ENCODE measurements at regions not wholly inside any gene's neighbourhood (a gene's known extent, or its start where the extent isn't known, plus 50 kb on each side); places are given as distances from the start of the nearest gene placed in this dataset.

DNA sequence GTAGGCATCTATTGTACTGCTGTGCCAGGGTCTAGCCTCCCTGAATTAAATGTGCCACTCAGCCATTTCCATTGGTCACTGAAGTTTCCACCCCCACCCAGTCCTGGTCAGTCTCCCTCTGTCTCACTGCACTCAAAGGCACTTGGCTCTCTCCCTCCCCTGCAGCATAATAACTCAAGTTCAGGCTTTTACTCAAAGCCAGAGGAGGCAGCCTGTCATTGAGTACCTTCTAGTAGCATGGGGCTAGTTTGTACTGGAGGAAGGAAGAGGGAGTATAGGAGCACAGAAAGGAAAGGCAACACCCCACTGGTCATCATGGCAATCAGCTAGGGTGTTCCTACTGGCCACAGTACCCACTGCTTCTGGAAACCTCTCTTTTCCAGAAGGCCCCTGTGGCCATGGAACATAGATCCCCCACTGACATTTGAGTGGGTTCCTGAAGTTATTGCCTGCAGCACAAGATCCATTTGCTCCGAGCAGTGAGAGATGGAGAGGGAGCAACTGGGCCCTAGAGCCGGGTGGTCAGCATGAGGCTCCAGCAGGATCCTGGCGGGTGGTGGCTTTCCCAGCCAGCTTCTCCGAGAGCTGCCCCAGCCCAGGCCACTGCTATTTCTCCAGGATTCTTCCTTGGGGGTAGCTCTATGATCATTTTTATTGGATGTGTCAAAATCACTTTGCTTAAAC is 89.9 kb upstream of the CPEB4 start:
- ATAC-seq (ENCODE audit: low read depth) (no peak), DNase-seq (no peak)
- Histone ChIP-seq H2AK9ac (replicated peaks; ENCODE audit: low read depth, low read length, poor library complexity) (no peak overlapping the region), H3K9me3 (ENCODE audit: control insufficient read depth, insufficient read depth, low read length) (no peaks in the 10 kb centered on the region), H3K9ac (ENCODE audit: low read depth, low read length) (no peak overlapping the region), H3K9me1 (ENCODE audit: insufficient read depth, low read length) (no peaks in the 10 kb centered on the region; the same call in 1 of the 2 replicates), H2BK20ac (ENCODE audit: low read depth, low read length) (no peak overlapping the region), H2BK120ac (ENCODE audit: low read depth, low read length) (no peak overlapping the region), H3K36me3 (ENCODE audit: control insufficient read depth, insufficient read depth, low read length) (no peaks in the 10 kb centered on the region), H2AK5ac (ENCODE audit: low read depth, low read length) (no peak overlapping the region), H4K5ac (ENCODE audit: low read depth, low read length) (no peak overlapping the region), H4K91ac (ENCODE audit: insufficient read depth, low read depth, low read length) (no peak overlapping the region), H4K8ac (ENCODE audit: low read depth in 2 of 2, low read length in 2 of 2) (no peak overlapping the region), H3K4me3 (ENCODE audit: insufficient read depth, low read depth, low read length) (no peak overlapping the region), H3K4me2 (ENCODE audit: low read depth, low read length) (no peak overlapping the region), H3K27ac (ENCODE audit: insufficient read depth, low read length) (no peak overlapping the region), H3K27me3 (ENCODE audit: control insufficient read depth, insufficient read depth, low read length) (peaks cover 5% of the 10 kb centered on the region; the same call in 1 of the 2 replicates), H3K4ac (ENCODE audit: low read depth, low read length) (no peak overlapping the region), H3K18ac (ENCODE audit: low read depth, low read length) (no peak overlapping the region), H3K56ac (ENCODE audit: extremely low read depth, insufficient read depth, low read length) (no peak overlapping the region), H3K79me1 (ENCODE audit: low read depth in 1 of 2, low read length in 2 of 2) (no peaks in the 10 kb centered on the region), H2BK5ac (ENCODE audit: low read depth, low read length, poor library complexity, severe bottlenecking) (no peak overlapping the region), H2BK15ac (ENCODE audit: low read depth, low read length) (no peak overlapping the region), H3K23ac (ENCODE audit: low read depth, low read length) (no peak overlapping the region), H2AFZ (replicated peaks; ENCODE audit: low read length, poor library complexity) (no peak overlapping the region), H4K20me1 (ENCODE audit: insufficient read depth, low read length) (no peaks in the 10 kb centered on the region), H3K14ac (replicated peaks; ENCODE audit: low read depth, low read length) (no peak overlapping the region), H3K4me1 (ENCODE audit: control insufficient read depth, insufficient read depth, low read length) (peaks cover 2% of the 10 kb centered on the region; the same call in 1 of the 2 replicates)
- intact Hi-C loops (cut with micrococcal nuclease) (no loop called here), in situ Hi-C loops (cut with MboI; ENCODE audit: low sequenced_read_pairs) (no loop called here), dilution Hi-C loops (cut with HindIII; ENCODE audit: low sequenced_read_pairs, unreplicated experiment) (no loop called here)
- CTCF ChIA-PET, result no interaction called here
- BruUV-seq (replicated peaks), result no TSS peak
- no CpG with 5 or more reads among the region's 4 CpGs for WGBS, 2 experiments (ENCODE audit: extremely low coverage in 2 of 2, insufficient read length in 1 of 2)
- POLR2A ChIA-PET (ENCODE audit: unreplicated experiment), result no interaction called here
- TF ChIP-seq CEBPB (IDR thresholded peaks at IDR 0.05; ENCODE audit: low read depth, low read length) (no peak), MXI1 (IDR thresholded peaks at IDR 0.05; ENCODE audit: borderline replicate concordance, low read depth, low read length) (no peak), MAZ (IDR thresholded peaks at IDR 0.05; ENCODE audit: borderline replicate concordance, low read depth, low read length) (no peak), BHLHE40 (IDR thresholded peaks at IDR 0.05; ENCODE audit: low read depth, low read length) (no peak), MAFK (IDR thresholded peaks at IDR 0.05; ENCODE audit: low read depth, low read length) (no peak), CHD1 (IDR thresholded peaks at IDR 0.05; ENCODE audit: low read depth, low read length) (no peak), RCOR1 (IDR thresholded peaks at IDR 0.05; ENCODE audit: insufficient replicate concordance, low read length) (no peak), RFX5 (IDR thresholded peaks at IDR 0.05; ENCODE audit: low read depth, low read length) (no peak), SMC3 (IDR thresholded peaks at IDR 0.05; ENCODE audit: low read depth, low read length) (no peak)
- TF ChIP-seq, protein P1, sequence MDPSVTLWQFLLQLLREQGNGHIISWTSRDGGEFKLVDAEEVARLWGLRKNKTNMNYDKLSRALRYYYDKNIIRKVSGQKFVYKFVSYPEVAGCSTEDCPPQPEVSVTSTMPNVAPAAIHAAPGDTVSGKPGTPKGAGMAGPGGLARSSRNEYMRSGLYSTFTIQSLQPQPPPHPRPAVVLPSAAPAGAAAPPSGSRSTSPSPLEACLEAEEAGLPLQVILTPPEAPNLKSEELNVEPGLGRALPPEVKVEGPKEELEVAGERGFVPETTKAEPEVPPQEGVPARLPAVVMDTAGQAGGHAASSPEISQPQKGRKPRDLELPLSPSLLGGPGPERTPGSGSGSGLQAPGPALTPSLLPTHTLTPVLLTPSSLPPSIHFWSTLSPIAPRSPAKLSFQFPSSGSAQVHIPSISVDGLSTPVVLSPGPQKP (IDR thresholded peaks at IDR 0.05; ENCODE audit: borderline replicate concordance, low read depth, low read length), result no peak
- TF ChIP-seq, protein P2, sequence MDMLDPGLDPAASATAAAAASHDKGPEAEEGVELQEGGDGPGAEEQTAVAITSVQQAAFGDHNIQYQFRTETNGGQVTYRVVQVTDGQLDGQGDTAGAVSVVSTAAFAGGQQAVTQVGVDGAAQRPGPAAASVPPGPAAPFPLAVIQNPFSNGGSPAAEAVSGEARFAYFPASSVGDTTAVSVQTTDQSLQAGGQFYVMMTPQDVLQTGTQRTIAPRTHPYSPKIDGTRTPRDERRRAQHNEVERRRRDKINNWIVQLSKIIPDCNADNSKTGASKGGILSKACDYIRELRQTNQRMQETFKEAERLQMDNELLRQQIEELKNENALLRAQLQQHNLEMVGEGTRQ (IDR thresholded peaks at IDR 0.05; ENCODE audit: low read depth, low read length), result no peak
